ENCODE measurements at regions not wholly inside any gene's neighbourhood (a gene's known extent, or its start where the extent isn't known, plus 50 kb on each side); places are given as distances from the start of the nearest gene placed in this dataset.

DNA sequence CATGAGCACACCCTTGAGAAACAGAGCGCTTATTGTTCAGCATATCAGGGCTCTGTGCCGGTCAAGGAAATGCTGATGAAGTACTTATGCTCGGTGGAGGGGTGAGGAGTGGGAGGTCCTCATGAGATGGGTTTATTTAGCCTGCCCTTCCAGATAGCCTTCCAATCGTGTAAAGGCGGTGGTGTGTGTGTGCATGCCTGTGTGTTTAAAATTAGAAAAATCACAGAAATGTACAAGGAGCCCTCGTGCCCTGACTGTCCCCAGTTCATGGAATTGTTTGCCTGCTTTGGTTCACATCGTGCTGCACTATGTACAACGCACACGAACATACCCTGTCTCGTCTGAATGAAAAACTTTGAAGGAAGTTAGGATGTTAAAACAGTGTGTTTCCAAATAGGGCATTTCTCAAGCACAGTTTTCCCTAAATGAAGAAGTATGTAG, 158.6 kb downstream of the AQP4 start:
- Histone ChIP-seq H3K4me1 (ENCODE audit: control insufficient read depth in 1 of 2, insufficient read depth in 2 of 2, low read length in 2 of 2) (peaks cover 88 to 90% of the 10 kb centered on the region in 2 donors), H4K20me1 (ENCODE audit: insufficient read depth, low read length) (no peaks in the 10 kb centered on the region), H3K36me3 (replicated peaks in 1 of 2; ENCODE audit: control insufficient read depth in 1 of 2, insufficient read depth in 2 of 2, low read length in 2 of 2) (no peaks in the 10 kb centered on the region), H3K27me3 (ENCODE audit: control insufficient read depth in 2 of 2, insufficient read depth in 2 of 2, low read length in 2 of 2) (no peaks in the 10 kb centered on the region), H3K79me2 (ENCODE audit: insufficient read depth, low read length) (no peaks in the 10 kb centered on the region), H2AFZ (ENCODE audit: insufficient read depth, low read depth, low read length, poor library complexity, severe bottlenecking) (no peak overlapping the region), H3K4me2 (replicated peaks; ENCODE audit: extremely low read depth, low read length, poor library complexity, severe bottlenecking) (peak overlapping the region; percentile 45), H3K27ac (ENCODE audit: low read depth in 1 of 2, low read length in 2 of 2) (peak overlapping the region in 1 of 2 donors; percentile 65), H3K9me3 (replicated peaks in 1 of 2; ENCODE audit: control insufficient read depth in 1 of 2, insufficient read depth in 1 of 2, low read length in 2 of 2) (no peaks in the 10 kb centered on the region), H3K9ac (ENCODE audit: insufficient read depth, low read length, poor library complexity, severe bottlenecking) (no peak overlapping the region), H3K4me3 (replicated peaks in 1 of 3; ENCODE audit: low read depth in 2 of 3, low read length in 3 of 3) (peak overlapping the region in 1 of 3 experiments; percentile 35)
- Mint-ChIP-seq H3K27ac (peak overlapping the region; percentile 83 to 96 (median 90)), H3K27me3 (ENCODE audit: low read depth in 3 of 3) (peaks cover 0 to 2% (median 0%) of the 10 kb centered on the region in 3 donors), H3K9me3 (peaks cover 0 to 2% (median 0%) of the 10 kb centered on the region in 7 donors), H3K4me1 (peaks cover 82% of the 10 kb centered on the region), H3K4me3 (peak overlapping the region; percentile 17 to 61), H3K36me3 (no peaks in the 10 kb centered on the region)
- 40% methylated on average over 1 of the region's 10 CpGs for WGBS (ENCODE audit: insufficient coverage)
- TF ChIP-seq, protein P1, sequence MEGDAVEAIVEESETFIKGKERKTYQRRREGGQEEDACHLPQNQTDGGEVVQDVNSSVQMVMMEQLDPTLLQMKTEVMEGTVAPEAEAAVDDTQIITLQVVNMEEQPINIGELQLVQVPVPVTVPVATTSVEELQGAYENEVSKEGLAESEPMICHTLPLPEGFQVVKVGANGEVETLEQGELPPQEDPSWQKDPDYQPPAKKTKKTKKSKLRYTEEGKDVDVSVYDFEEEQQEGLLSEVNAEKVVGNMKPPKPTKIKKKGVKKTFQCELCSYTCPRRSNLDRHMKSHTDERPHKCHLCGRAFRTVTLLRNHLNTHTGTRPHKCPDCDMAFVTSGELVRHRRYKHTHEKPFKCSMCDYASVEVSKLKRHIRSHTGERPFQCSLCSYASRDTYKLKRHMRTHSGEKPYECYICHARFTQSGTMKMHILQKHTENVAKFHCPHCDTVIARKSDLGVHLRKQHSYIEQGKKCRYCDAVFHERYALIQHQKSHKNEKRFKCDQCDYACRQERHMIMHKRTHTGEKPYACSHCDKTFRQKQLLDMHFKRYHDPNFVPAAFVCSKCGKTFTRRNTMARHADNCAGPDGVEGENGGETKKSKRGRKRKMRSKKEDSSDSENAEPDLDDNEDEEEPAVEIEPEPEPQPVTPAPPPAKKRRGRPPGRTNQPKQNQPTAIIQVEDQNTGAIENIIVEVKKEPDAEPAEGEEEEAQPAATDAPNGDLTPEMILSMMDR (IDR thresholded peaks at IDR 0.05): no peak
- intact Hi-C loops (cut with micrococcal nuclease): loop anchor here in 1 of 2 donors (10.0 kb wide), 1 partner anchor 48 kb away; no protein-coding TSS in a partner anchor
- peak; percentile 33 to 71 (median 51) for DNase-seq

DNA sequence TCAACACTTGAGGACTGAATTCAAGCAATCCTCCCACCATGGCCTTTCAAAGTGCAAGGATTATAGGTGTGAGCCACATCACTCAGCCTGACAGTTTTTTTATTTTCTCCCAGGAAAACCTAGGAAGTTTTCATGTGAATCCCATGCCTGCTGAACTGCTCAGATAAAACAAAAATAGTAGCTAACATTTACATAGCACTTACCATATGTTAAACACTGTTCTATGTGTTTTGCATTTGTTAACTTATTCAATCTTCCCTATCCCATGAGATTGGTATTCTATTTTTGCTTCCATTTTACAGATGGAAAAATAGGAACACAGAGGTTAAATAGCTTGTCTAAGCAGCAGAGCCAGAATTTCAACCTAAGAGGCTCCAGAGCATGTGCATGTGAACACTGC, 157.4 kb upstream of the KCTD1 start:
- no peaks in the 10 kb centered on the region for H4K20me1 ChIP-seq (ENCODE audit: insufficient read depth, low read length)
- Mint-ChIP-seq H3K4me1 (peaks cover 75% of the 10 kb centered on the region), H3K27me3 (ENCODE audit: low read depth in 3 of 3) (peaks cover 0 to 2% (median 0%) of the 10 kb centered on the region in 3 donors), H3K4me3 (no peak overlapping the region), H3K27ac (no peak overlapping the region), H3K9me3 (peaks cover 0 to 2% (median 0%) of the 10 kb centered on the region in 7 donors), H3K36me3 (no peaks in the 10 kb centered on the region)
- H3K27me3 ChIP-seq (ENCODE audit: control insufficient read depth in 2 of 2, insufficient read depth in 2 of 2, low read length in 2 of 2): no peaks in the 10 kb centered on the region
- H3K9me3 ChIP-seq (replicated peaks in 1 of 2; ENCODE audit: control insufficient read depth in 1 of 2, insufficient read depth in 1 of 2, low read length in 2 of 2): no peaks in the 10 kb centered on the region
- H3K4me2 ChIP-seq (replicated peaks; ENCODE audit: extremely low read depth, low read length, poor library complexity, severe bottlenecking): no peak overlapping the region
- no peak overlapping the region for H3K4me3 ChIP-seq (replicated peaks in 1 of 3; ENCODE audit: low read depth in 2 of 3, low read length in 3 of 3)
- peaks cover 84 to 87% of the 10 kb centered on the region in 2 donors for H3K4me1 ChIP-seq (ENCODE audit: control insufficient read depth in 1 of 2, insufficient read depth in 2 of 2, low read length in 2 of 2)
- H3K79me2 ChIP-seq (ENCODE audit: insufficient read depth, low read length): no peaks in the 10 kb centered on the region
- TF ChIP-seq, protein P1 (IDR thresholded peaks at IDR 0.05): no peak
- DNase-seq: no peak
- no peaks in the 10 kb centered on the region for H3K36me3 ChIP-seq (replicated peaks in 1 of 2; ENCODE audit: control insufficient read depth in 1 of 2, insufficient read depth in 2 of 2, low read length in 2 of 2)
- no peak overlapping the region for H2AFZ ChIP-seq (ENCODE audit: insufficient read depth, low read depth, low read length, poor library complexity, severe bottlenecking)
- intact Hi-C loops (cut with micrococcal nuclease): loop anchor here in 1 of 2 donors (10.0 kb wide), 1 partner anchor 49 kb away; no protein-coding TSS in a partner anchor
- no peak overlapping the region for H3K27ac ChIP-seq (ENCODE audit: low read depth in 1 of 2, low read length in 2 of 2)
- no peak overlapping the region for H3K9ac ChIP-seq (ENCODE audit: insufficient read depth, low read length, poor library complexity, severe bottlenecking)

Measured in CD14-positive monocyte (primary cell).